Fibroblast of lung (primary cell): ENCODE measurements at regions not wholly inside any gene's neighbourhood (a gene's known extent, or its start where the extent isn't known, plus 50 kb on each side); places are given as distances from the start of the nearest gene placed in this dataset.

Experiments used
- CTCF ChIP-seq, 2 donors: IDR thresholded peaks in 1 of 2; conservative IDR thresholded peaks in 1 of 2; 1 replicate in 1 of 2; 2 replicates in 1 of 2; pipeline ENCODE4 v1.5.1; 2011 to 2012; ENCODE audit warnings: low read length in 2 of 2, control low read depth in 1 of 2, inconsistent platforms in 1 of 2, low read depth in 1 of 2, mild to moderate bottlenecking in 1 of 2
- EZH2 ChIP-seq: IDR thresholded peaks from 2 replicates; pipeline ENCODE4 v1.5.1; 2012; ENCODE audit warnings: low read length, control low read depth, mild to moderate bottlenecking; ENCODE audit errors: missing control alignments

- TF ChIP-seq CTCF (conservative IDR thresholded peaks at IDR 0.05 in 1 of 2, IDR thresholded peaks at IDR 0.05 in 1 of 2; ENCODE audit: low read depth in 1 of 2, low read length in 2 of 2) (no peak), EZH2 (no peak)
Observed at GRCh38 chr15:39140060-39140604, 440.7 kb upstream of the THBS1 start.
